ENCODE measurements at regions not wholly inside any gene's neighbourhood (a gene's known extent, or its start where the extent isn't known, plus 50 kb on each side); places are given as distances from the start of the nearest gene placed in this dataset.

DNA sequence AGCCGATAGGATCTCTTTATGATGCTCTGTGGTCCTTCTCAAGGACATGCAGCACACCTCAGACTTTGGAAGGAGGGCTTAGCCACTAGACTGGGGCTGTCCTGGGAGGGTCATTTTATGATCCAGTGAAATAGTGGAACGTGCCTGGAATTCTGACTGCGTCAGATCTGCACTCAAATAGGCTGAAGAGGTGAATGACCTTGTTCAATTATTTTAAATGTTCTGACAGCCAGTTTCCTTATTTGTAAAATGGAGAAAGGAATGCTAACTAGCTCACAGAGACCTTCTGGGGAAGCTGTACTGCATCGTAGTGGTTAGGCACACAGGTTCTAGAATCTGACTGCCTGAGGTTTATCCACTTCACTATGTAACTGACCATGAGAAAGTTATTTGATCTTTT, 587.5 kb downstream of the MAFB start:
- no peak for TF ChIP-seq EZH2 (IDR thresholded peaks at IDR 0.05; ENCODE audit: low read depth, unreplicated experiment)
- TF ChIP-seq, protein P1, sequence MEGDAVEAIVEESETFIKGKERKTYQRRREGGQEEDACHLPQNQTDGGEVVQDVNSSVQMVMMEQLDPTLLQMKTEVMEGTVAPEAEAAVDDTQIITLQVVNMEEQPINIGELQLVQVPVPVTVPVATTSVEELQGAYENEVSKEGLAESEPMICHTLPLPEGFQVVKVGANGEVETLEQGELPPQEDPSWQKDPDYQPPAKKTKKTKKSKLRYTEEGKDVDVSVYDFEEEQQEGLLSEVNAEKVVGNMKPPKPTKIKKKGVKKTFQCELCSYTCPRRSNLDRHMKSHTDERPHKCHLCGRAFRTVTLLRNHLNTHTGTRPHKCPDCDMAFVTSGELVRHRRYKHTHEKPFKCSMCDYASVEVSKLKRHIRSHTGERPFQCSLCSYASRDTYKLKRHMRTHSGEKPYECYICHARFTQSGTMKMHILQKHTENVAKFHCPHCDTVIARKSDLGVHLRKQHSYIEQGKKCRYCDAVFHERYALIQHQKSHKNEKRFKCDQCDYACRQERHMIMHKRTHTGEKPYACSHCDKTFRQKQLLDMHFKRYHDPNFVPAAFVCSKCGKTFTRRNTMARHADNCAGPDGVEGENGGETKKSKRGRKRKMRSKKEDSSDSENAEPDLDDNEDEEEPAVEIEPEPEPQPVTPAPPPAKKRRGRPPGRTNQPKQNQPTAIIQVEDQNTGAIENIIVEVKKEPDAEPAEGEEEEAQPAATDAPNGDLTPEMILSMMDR (conservative IDR thresholded peaks at IDR 0.05; ENCODE audit: low read depth in 2 of 2), result no peak
- TF ChIP-seq POLR2AphosphoS5 (IDR thresholded peaks at IDR 0.05; ENCODE audit: low read depth), result no peak
- TF ChIP-seq, protein P2, sequence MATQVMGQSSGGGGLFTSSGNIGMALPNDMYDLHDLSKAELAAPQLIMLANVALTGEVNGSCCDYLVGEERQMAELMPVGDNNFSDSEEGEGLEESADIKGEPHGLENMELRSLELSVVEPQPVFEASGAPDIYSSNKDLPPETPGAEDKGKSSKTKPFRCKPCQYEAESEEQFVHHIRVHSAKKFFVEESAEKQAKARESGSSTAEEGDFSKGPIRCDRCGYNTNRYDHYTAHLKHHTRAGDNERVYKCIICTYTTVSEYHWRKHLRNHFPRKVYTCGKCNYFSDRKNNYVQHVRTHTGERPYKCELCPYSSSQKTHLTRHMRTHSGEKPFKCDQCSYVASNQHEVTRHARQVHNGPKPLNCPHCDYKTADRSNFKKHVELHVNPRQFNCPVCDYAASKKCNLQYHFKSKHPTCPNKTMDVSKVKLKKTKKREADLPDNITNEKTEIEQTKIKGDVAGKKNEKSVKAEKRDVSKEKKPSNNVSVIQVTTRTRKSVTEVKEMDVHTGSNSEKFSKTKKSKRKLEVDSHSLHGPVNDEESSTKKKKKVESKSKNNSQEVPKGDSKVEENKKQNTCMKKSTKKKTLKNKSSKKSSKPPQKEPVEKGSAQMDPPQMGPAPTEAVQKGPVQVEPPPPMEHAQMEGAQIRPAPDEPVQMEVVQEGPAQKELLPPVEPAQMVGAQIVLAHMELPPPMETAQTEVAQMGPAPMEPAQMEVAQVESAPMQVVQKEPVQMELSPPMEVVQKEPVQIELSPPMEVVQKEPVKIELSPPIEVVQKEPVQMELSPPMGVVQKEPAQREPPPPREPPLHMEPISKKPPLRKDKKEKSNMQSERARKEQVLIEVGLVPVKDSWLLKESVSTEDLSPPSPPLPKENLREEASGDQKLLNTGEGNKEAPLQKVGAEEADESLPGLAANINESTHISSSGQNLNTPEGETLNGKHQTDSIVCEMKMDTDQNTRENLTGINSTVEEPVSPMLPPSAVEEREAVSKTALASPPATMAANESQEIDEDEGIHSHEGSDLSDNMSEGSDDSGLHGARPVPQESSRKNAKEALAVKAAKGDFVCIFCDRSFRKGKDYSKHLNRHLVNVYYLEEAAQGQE (IDR thresholded peaks at IDR 0.05; ENCODE audit: unreplicated experiment), result no peak
- TF ChIP-seq CREB1 (CRISPR knock-in tag; IDR thresholded peaks at IDR 0.05; ENCODE audit: low read depth), result no peak
- no peak for TF ChIP-seq EZH2phosphoT487 (IDR thresholded peaks at IDR 0.05; ENCODE audit: unreplicated experiment)
